NCI-H1694 (cell line): ENCODE measurements at regions not wholly inside any gene's neighbourhood (a gene's known extent, or its start where the extent isn't known, plus 50 kb on each side); places are given as distances from the start of the nearest gene placed in this dataset.

ENCODE experiments used
- DNase-seq: peaks from one replicate; lab custom pipeline; 2025; lab: John Stamatoyannopoulos, UW

DNA sequence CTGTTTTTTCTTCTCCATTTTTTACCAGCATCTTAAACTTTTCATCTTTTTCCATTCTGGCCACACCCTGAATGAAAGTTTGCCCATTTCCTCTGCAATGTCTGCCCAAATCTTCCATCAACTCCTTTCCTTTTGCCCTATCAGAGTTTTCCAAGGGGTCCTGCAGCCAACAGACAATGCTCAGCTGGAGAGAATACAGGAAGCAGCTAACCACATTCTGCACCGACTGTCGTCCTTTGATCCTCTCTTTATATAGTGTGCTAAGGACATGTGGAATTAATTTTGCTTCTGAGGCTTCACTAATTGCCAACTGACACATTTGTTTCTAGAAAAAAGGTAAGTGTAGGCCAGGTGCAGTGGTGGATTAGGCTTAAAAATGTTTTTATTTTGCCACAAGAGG, 50.5 kb upstream of the DLX2 start:
- no peak for DNase-seq

DNA sequence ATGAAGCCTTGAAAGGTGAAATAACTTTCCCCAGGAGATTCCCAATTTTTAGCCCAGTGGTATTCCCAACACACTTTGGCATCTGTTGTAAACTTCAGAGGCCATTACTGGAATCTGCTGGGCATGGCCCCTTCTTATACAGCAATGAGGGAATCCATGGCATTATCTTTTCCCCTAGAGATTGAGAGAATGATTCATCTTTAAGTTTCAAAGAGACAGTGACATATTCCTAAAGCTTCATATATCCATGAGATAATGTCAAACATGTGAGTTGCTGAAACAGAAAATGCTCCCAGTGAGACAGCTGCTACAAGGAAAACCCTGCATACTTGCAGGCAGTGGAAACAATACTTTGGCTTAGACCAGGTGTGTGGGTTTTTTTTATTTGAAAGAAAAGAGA, 51.1 kb upstream of the DLX2 start:
- DNase-seq = no peak

- no peak for DNase-seq
Measured at GRCh38 chr2:172155752-172156151, 53.1 kb upstream of the DLX2 start.

GRCh38 chr2:172160839-172161238, 58.1 kb upstream of the DLX2 start:
- no peak for DNase-seq

DNA sequence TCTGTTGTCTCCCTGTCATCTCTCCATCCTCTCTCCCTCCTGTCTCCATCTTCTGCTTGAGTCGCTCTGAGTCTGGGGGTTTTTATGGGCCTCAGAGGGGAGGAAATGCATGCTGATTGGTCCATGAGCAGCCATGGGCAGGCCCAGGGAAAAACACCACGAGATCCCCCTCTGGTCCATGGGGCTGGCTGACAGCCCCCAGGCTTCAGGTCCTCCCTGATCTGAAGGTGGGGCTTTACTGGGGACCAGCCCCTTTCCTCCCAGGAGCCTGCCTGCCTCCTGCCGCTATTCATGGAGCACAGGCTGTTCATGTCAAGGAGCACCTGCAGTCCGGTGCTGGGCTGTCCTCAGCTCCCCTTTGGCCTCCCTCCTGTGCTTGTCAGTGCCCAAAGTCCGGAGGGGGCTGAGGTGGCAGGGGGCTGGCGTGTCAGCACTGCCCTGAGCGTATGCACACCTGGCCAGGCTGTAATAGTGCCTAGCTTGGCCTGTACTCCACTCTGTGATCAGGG, 59.6 kb upstream of the DLX2 start:
- DNase-seq = no peak

GRCh38 chr2:172162739-172163336, 60.1 kb upstream of the DLX2 start:
- DNase-seq = no peak

DNA sequence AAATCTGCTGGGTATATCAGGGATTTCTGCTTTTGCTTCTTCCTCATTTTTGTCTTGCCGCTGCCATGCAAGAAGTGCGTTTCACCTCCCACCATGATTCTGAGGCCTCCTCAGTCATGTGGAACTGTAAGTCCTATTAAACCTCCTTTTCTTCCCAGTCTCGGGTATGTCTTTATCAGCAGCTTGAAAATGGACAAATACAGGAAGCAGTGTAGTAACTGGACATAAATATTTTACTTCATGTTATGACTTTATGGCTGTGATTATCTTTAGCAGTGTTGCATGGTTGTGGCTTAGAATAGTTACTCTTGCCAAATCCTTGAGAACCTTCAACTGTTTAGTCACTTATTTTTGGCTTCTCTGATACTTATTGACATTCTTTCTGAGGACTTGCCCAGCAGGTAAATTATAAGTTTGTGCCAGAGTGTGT, 66.2 kb upstream of the DLX2 start:
- DNase-seq = no peak

GRCh38 chr2:172169611-172170010, 66.9 kb upstream of the DLX2 start:
- DNase-seq = no peak

GRCh38 chr2:172172513-172173173, 69.9 kb upstream of the DLX2 start:
- DNase-seq = peak; percentile 38

GRCh38 chr2:172173174-172173706, 70.5 kb upstream of the DLX2 start:
- DNase-seq = no peak

DNA sequence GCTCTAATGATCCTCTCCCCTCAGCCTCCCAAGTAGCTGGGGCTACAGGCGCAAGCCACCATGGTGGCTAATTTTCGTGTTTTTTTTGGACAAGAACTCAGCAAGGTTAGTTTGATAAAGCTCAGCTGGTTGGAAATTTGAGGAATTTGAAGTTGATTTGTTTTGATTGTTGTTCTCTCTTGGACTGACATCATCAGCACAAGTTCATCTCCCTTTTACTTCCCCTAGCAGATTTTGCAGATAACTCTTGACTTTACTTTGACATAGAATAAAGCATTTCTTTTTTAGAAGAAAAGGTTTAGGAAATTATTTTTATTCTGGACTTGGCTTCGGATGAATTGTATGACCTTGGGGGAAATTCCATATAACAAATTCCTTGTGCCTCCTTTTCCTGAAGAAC, 74.9 kb upstream of the DLX2 start:
- DNase-seq = no peak

- DNase-seq = no peak
Measured at GRCh38 chr2:172177996-172178395, 75.3 kb upstream of the DLX2 start.

- no peak for DNase-seq
Measured at GRCh38 chr2:172179045-172179701, 76.5 kb upstream of the DLX2 start.

DNA sequence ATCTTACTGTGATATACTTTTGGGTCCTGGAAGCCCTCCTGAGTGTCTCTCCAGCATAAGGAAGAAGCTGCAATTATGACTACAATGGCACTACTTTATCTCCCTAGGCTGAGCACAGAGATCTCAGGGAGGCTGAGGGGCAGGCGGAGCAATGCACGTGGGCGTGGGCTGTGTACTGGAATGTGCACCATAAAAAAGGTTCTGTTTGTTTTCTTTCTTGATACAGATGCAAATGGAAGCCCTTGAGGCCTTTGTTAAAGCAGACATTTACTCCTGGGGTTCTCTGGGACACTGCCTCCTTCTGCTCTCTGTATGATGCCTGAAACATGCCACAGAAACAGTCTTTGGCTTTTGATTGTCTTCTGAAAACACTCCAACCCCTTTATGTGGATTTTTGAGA, 79.1 kb upstream of the DLX2 start:
- no peak for DNase-seq

DNA sequence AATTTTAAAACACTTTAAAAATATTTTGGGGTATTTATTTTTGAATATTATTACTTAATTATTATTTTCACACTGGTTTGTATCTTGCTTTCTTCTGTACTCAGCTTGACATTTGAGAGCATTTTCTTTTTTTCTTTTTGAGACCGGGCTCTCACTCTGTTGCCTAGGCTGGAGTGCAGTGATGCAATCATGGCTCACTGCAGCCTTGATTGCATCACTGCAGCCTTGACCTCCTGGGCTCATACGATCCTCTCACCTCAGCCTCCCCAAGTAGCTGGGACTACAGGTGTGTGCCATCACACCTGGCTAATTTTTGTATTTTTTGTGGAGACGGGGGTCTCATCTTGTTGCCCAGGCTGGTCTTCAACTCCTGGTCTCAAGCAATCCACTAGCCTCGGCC, 79.9 kb upstream of the DLX2 start:
- DNase-seq = no peak

DNA sequence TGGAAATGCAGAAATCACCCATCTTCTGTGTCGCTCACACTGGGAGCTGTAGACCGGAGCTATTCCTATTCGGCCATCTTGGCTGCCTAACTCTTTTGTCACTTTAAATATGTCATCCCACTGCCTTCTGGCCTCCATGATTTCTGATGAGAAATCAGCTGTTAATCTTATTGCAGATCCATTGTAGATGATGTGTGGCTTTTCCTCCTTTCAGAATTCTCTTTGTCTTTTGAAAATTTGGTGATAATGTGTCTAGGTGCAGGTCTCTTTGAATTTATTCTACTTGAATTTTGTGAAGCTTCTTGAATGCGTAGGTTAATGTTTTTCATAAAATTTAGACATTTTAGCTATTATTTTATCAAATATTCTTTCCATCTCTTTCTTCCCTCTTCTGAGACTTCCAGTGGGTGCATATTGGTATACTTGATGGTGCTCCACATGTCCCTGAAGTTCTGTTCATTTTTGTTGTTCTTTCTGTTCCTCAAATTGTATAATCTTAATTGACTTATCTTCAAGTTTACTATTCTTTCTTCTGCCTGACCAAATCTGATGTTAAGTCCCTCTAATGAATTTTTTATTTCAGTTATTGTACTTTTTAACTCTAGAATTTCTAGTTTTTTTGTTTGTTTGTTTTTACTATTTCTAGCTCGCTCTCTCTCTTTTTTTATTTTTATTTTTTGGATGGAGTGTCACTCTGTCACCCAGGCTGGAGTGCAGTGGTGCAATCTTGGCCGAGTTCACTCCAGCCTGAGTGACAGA, 90.8 kb upstream of the DLX2 start:
- no peak for DNase-seq

GRCh38 chr2:172195836-172196376, 93.2 kb upstream of the DLX2 start:
- no peak for DNase-seq

GRCh38 chr2:172196768-172197431, 94.2 kb upstream of the DLX2 start:
- DNase-seq = no peak

GRCh38 chr2:172198361-172198760, 95.7 kb upstream of the DLX2 start:
- no peak for DNase-seq

DNA sequence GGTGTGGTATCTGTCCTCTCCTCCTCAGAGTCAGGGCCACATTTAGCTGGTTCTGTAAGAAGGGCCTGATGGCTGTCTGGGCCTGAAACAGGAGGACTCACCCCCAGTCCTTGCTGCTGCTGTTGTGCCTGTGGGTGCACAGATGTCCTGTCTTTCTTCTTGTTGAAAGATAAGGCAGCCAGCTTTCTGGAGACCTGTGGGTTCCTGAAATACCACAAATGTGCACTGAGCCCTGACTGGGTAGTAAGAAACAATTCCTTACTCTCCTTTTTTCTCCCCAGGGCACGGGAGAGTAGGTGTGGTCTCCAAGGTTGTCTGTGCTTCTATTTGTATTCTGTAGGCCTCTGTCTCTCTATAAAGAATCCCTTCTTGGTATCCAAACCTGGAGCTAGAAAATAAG, 96.2 kb upstream of the DLX2 start:
- DNase-seq = no peak

DNA sequence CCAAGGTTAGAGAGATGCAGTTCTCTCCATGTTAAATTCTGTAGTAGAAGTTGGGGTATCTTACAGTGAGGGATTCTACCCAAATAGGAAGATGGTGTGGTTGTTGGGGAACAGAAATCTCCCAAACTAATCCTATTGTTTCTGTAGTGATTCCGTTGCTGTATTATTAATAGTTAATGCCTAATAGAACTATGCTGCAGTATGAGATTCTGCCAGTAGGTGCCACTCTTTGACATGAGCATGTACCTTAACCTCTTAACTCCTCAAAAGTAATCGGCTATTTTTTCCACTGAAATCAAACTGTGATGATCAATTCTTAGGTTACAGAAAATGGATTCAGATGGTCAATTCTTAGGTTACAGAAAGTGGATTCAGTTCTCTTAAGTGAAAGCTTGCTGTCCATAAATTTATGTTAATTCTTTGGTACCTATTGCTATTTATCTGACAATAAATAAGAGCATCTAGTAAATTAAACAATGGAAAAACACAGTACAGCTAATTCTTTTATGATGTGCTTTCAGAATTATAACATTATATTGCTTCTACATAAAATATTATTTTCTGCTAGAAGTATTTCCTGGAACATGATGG, 97.9 kb upstream of the DLX2 start:
- DNase-seq = peak; percentile 40
